ENCODE measurements at regions not wholly inside any gene's neighbourhood (a gene's known extent, or its start where the extent isn't known, plus 50 kb on each side); places are given as distances from the start of the nearest gene placed in this dataset.

- TF ChIP-seq, protein P1, sequence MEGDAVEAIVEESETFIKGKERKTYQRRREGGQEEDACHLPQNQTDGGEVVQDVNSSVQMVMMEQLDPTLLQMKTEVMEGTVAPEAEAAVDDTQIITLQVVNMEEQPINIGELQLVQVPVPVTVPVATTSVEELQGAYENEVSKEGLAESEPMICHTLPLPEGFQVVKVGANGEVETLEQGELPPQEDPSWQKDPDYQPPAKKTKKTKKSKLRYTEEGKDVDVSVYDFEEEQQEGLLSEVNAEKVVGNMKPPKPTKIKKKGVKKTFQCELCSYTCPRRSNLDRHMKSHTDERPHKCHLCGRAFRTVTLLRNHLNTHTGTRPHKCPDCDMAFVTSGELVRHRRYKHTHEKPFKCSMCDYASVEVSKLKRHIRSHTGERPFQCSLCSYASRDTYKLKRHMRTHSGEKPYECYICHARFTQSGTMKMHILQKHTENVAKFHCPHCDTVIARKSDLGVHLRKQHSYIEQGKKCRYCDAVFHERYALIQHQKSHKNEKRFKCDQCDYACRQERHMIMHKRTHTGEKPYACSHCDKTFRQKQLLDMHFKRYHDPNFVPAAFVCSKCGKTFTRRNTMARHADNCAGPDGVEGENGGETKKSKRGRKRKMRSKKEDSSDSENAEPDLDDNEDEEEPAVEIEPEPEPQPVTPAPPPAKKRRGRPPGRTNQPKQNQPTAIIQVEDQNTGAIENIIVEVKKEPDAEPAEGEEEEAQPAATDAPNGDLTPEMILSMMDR (IDR thresholded peaks at IDR 0.05; ENCODE audit: insufficient read depth, low read length), result no peak
- DNase-seq (ENCODE audit: low read depth), result no peak
- no peak overlapping the region for H3K4me3 ChIP-seq (ENCODE audit: low read depth, low read length)
These were observed 180.3 kb upstream of the MKI67 start for GRCh38 chr10:128306535-128306934.

DNA sequence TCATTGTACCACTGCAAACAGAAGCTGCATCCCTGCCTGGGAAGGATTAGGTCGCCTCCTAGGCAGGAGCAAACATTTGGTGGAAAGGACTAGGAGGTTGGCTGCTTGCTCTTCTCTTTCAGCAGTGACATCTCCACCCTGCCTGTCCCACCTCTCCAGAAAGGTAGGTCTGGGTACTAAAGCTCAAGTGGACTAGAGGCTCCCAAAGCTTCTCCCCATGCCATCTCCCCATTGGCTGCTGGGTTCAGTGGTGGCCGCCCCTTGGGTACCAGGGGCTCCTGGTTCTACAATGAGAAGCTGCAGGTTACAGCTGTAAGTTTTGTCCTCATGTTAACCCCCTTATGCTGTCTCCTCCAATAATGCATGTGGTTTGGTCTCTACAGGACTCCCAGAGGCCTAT lies 180.7 kb upstream of the MKI67 start:
- no peak for DNase-seq (ENCODE audit: low read depth)
- TF ChIP-seq, protein P1 (IDR thresholded peaks at IDR 0.05; ENCODE audit: insufficient read depth, low read length), result no peak
- H3K4me3 ChIP-seq (ENCODE audit: low read depth, low read length), result no peak overlapping the region

- DNase-seq (ENCODE audit: low read depth), result no peak
- TF ChIP-seq, protein P1 (IDR thresholded peaks at IDR 0.05; ENCODE audit: insufficient read depth, low read length), result no peak
- no peak overlapping the region for H3K4me3 ChIP-seq (ENCODE audit: low read depth, low read length)
These were observed 181.6 kb upstream of the MKI67 start for GRCh38 chr10:128307820-128308219.

DNA sequence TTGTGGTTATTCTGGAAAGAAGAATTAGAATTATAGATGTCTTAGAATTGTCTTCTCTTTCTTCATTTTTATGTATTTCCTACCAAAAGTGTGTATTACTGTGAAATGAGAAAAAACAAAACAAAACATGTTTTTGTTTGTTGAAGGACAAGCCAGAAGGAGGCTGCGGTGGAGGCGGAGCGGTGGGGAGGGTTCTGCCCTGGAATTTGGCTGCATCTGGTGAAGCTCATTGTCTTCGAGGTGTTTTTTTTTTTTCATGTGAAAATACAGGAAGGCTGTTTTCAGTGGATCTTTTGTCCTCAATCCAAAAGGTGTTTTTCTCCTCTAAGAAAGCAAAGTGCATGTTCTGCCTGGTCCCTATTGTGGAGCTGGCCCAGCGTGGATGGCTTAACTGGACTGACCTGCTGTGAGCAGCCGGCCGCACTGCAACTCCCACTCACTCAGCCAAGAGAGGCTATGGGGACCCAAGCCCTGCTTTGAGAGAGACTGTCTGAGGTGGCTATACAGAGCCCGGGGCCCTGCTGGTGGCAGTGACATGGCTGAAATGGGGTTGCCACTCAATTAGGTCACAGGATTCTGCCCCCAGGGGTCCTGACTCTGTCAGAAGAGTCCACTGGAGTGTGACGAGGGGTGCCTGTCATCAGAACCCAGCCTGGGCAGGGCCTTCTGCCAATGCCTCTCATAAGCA lies 184.9 kb upstream of the MKI67 start:
- no peak for DNase-seq (ENCODE audit: low read depth)
- H3K4me3 ChIP-seq (ENCODE audit: low read depth, low read length), result no peak overlapping the region
- TF ChIP-seq, protein P1 (IDR thresholded peaks at IDR 0.05; ENCODE audit: insufficient read depth, low read length), result no peak

- DNase-seq (ENCODE audit: low read depth), result no peak
- H3K4me3 ChIP-seq (ENCODE audit: low read depth, low read length), result no peak overlapping the region
- TF ChIP-seq, protein P1 (IDR thresholded peaks at IDR 0.05; ENCODE audit: insufficient read depth, low read length), result no peak
These were observed 186.0 kb upstream of the MKI67 start for GRCh38 chr10:128312250-128312649.

GRCh38 chr10:128314686-128315085 lies 188.5 kb upstream of the MKI67 start:
- TF ChIP-seq, protein P1 (IDR thresholded peaks at IDR 0.05; ENCODE audit: insufficient read depth, low read length), result no peak
- no peak for DNase-seq (ENCODE audit: low read depth)
- H3K4me3 ChIP-seq (ENCODE audit: low read depth, low read length), result no peak overlapping the region

Measured in fibroblast of the aortic adventitia (primary cell).